GM12878 (cell line): ENCODE measurements at regions not wholly inside any gene's neighbourhood (a gene's known extent, or its start where the extent isn't known, plus 50 kb on each side); places are given as distances from the start of the nearest gene placed in this dataset.

ENCODE experiments used
- ATAC-seq: fragments of 200-7000 bp; cut with Tn5 transposase; 3 replicates; pipeline ENCODE4 v1.9.1; 2020; ENCODE audit warnings: mild to moderate bottlenecking, moderate library complexity
- BruUV-seq: library from RNA; stranded (reverse); fragments of 400-500 nt; replicated peaks from 2 replicates; lab custom pipeline; 2021; lab: Mats Ljungman, UMichigan
- CTCF ChIA-PET: fragments of 300-600 bp; sonication (Branson Sonifier 250); formaldehyde crosslinking; extraction: SDS; loops from one replicate; lab custom pipeline; 2021; ENCODE audit warnings: inconsistent platforms; lab: Yijun Ruan, JAX
- POLR2A ChIA-PET: fragments of 350-600 bp; formaldehyde crosslinking; extraction: SDS; loops from one replicate; lab custom pipeline; 2021; ENCODE audit warnings: inconsistent platforms; lab: Charles Lee
- RAD21 ChIA-PET: fragments of 300-600 bp; sonication (Branson Sonifier 250); formaldehyde crosslinking; loops from one replicate; lab custom pipeline; 2023; ENCODE audit warnings: antibody characterized with exemption; ENCODE audit not compliant: unreplicated experiment; lab: Charles Lee
- SMC1A ChIA-PET: fragments of 300-600 bp; sonication (Branson Sonifier 250); formaldehyde crosslinking; loops from one replicate; lab custom pipeline; 2023; ENCODE audit not compliant: unreplicated experiment, uncharacterized antibody; lab: Charles Lee
- DNase-seq: peaks from one replicate; pipeline ENCODE4 v3.0.0-alpha.2; 2011; ENCODE audit warnings: low read depth, low spot score
- FAIRE-seq: peaks from 3 replicates; lab custom pipeline; 2011; peaks lifted over from hg19 to GRCh38; lab: Jason Lieb, UNC
- H2AFZ ChIP-seq: 2 replicates; pipeline ENCODE4 v1.6.0; 2011; ENCODE audit warnings: low read depth, low read length, control low read depth; ENCODE audit not compliant: control insufficient read depth
- H3K27ac ChIP-seq: 2 replicates; pipeline ENCODE4 v1.5.1; 2011; ENCODE audit warnings: control low read depth; ENCODE audit not compliant: control insufficient read depth, insufficient read depth
- H3K27me3 ChIP-seq, 2 experiments: replicated peaks in 1 of 2; 2 replicates each; pipeline versions ENCODE4 v1.6.0 to v1.6.1; 2011; ENCODE audit warnings: low read length in 1 of 2; ENCODE audit not compliant: control insufficient read depth in 2 of 2, insufficient read depth in 2 of 2
- H3K36me3 ChIP-seq, 2 experiments: 2 replicates each; pipeline ENCODE4 v1.5.1; 2011; ENCODE audit warnings: low read length in 1 of 2; ENCODE audit not compliant: control insufficient read depth in 2 of 2, insufficient read depth in 2 of 2
- H3K4me1 ChIP-seq: 2 replicates; pipeline ENCODE4 v1.6.1; 2011; ENCODE audit warnings: mild to moderate bottlenecking, low read length, moderate library complexity, mixed read lengths; ENCODE audit not compliant: control insufficient read depth, insufficient read depth
- H3K4me2 ChIP-seq: 2 replicates; pipeline ENCODE4 v1.6.0; 2011; ENCODE audit warnings: control low read depth; ENCODE audit not compliant: control insufficient read depth, insufficient read depth
- H3K4me3 ChIP-seq: fragments of 200-600 bp; sonication (generic); 2 replicates; pipeline ENCODE4 v1.5.1; 2016
- H3K79me2 ChIP-seq: 2 replicates; pipeline ENCODE4 v1.6.0; 2011; ENCODE audit warnings: low read length; ENCODE audit not compliant: control insufficient read depth, insufficient read depth
- H3K9ac ChIP-seq: 2 replicates; pipeline ENCODE4 v1.8.0; 2011; ENCODE audit warnings: low read length, control low read depth, mixed read lengths; ENCODE audit not compliant: control insufficient read depth, insufficient read depth
- H3K9me3 ChIP-seq: replicated peaks from 3 replicates; pipeline ENCODE4 v1.5.1; 2011; ENCODE audit warnings: mild to moderate bottlenecking, low read length; ENCODE audit not compliant: control insufficient read depth, insufficient read depth
- H4K20me1 ChIP-seq: 2 replicates; pipeline ENCODE4 v1.6.0; 2011; ENCODE audit not compliant: control insufficient read depth, insufficient read depth
- CREM ChIP-seq: IDR thresholded peaks from 2 replicates; pipeline ENCODE4 v1.6.1; 2014; ENCODE audit warnings: antibody characterized with exemption, low read depth
- FOXM1 ChIP-seq: IDR thresholded peaks from 2 replicates; pipeline ENCODE4 v1.6.1; 2012; ENCODE audit warnings: low read depth, mild to moderate bottlenecking, inconsistent platforms, low read length, moderate library complexity
- HSF1 ChIP-seq: fragments of 150-350 bp; IDR thresholded peaks from 2 replicates; pipeline ENCODE4 v1.6.1; 2014; ENCODE audit warnings: mild to moderate bottlenecking, low read depth, low read length
- IRF5 ChIP-seq: fragments of 450-650 bp; IDR thresholded peaks from 2 replicates; pipeline ENCODE4 v1.6.1; 2017; ENCODE audit warnings: borderline replicate concordance
- MYB ChIP-seq: fragments of 150-350 bp; IDR thresholded peaks from 2 replicates; pipeline ENCODE4 v1.6.1; 2014; ENCODE audit warnings: mild to moderate bottlenecking, low read depth, low read length, borderline replicate concordance
- NRF1 ChIP-seq: conservative IDR thresholded peaks from 2 replicates; pipeline ENCODE4 v1.6.1; 2011; ENCODE audit warnings: mild to moderate bottlenecking, low read depth, low read length, improper control_type of control experiment
- PAX8 ChIP-seq: fragments of 450-650 bp; IDR thresholded peaks from 2 replicates; pipeline ENCODE4 v1.6.1; 2017; ENCODE audit warnings: mild to moderate bottlenecking, moderate library complexity
- PKNOX1 ChIP-seq: fragments of 450-650 bp; IDR thresholded peaks from 2 replicates; pipeline ENCODE4 v1.6.1; 2016; ENCODE audit warnings: mild to moderate bottlenecking
- TARDBP ChIP-seq: IDR thresholded peaks from 2 replicates; pipeline ENCODE4 v1.6.1; 2016; ENCODE audit warnings: borderline replicate concordance
- TBL1XR1 ChIP-seq: IDR thresholded peaks from 2 replicates; pipeline ENCODE4 v1.6.1; 2012; ENCODE audit warnings: low read depth, low read length, improper control_type of control experiment
- TCF7 ChIP-seq: IDR thresholded peaks from 2 replicates; pipeline ENCODE4 v1.6.1; 2014; ENCODE audit warnings: antibody characterized with exemption, borderline replicate concordance
- YBX1 ChIP-seq: fragments of 450-650 bp; IDR thresholded peaks from 2 replicates; pipeline ENCODE4 v1.6.1; 2016; ENCODE audit warnings: antibody characterized with exemption
- ZBTB11 ChIP-seq: fragments of 450-650 bp; formaldehyde crosslinking; IDR thresholded peaks from 2 replicates; pipeline ENCODE4 v1.5.0; 2022; ENCODE audit warnings: mild to moderate bottlenecking, missing genetic modification characterization
- ZNF592 ChIP-seq: fragments of 450-650 bp; IDR thresholded peaks from 2 replicates; pipeline ENCODE4 v1.6.1; 2017; ENCODE audit warnings: mild to moderate bottlenecking, moderate library complexity
- WGBS: methylation state at CpG from one replicate; pipeline ENCODE4 v1.1.6; 2016; ENCODE audit warnings: low lambda C conversion rate; ENCODE audit not compliant: insufficient replicate concordance, insufficient coverage; ENCODE audit errors: missing lambda C conversion rate; 5-methylcytosine and 5-hydroxymethylcytosine counted together
- in situ Hi-C: fragments of 300-500 bp; cut with MboI; formaldehyde crosslinking; loops from 9 replicates; pipeline ENCODE4 v1.14.3; 2018; ENCODE audit warnings: mixed read lengths
- intact Hi-C: fragments of 100-400 bp; cut with micrococcal nuclease; formaldehyde crosslinking; loops from one replicate; pipeline ENCODE4 v1.14.2; 2022; ENCODE audit not compliant: unreplicated experiment

GRCh38 chr7:136078630-136079029 lies 101.5 kb upstream of the MTPN start:
- no peaks in the 10 kb centered on the region for H3K36me3 ChIP-seq
- TF ChIP-seq CREM (no peak), ZBTB11 (CRISPR knock-in tag) (no peak), MYB (no peak), NRF1 (no peak), TCF7 (no peak), PAX8 (no peak), FOXM1 (no peak), HSF1 (no peak), TBL1XR1 (no peak), TARDBP (no peak), IRF5 (no peak), ZNF592 (no peak), YBX1 (no peak), PKNOX1 (no peak)
- DNase-seq (no peak), ATAC-seq (no peak), FAIRE-seq (no peak)
- H4K20me1 ChIP-seq, result no peaks in the 10 kb centered on the region
- BruUV-seq, result no TSS peak
- no peaks in the 10 kb centered on the region for H3K9me3 ChIP-seq
- ChIA-PET RAD21 (no interaction called here), CTCF (no interaction called here), SMC1A (no interaction called here), POLR2A (no interaction called here)
- 36% methylated on average over 4 of the region's 4 CpGs for WGBS
- no peaks in the 10 kb centered on the region for H3K79me2 ChIP-seq
- no peak overlapping the region for H3K9ac ChIP-seq
- intact Hi-C loops (no loop called here), in situ Hi-C loops (no loop called here)
- H3K27ac ChIP-seq, result no peak overlapping the region
- H3K4me3 ChIP-seq, result no peak overlapping the region
- no peaks in the 10 kb centered on the region for H3K4me1 ChIP-seq
- H2AFZ ChIP-seq, result no peak overlapping the region
- H3K4me2 ChIP-seq, result no peak overlapping the region
- no peaks in the 10 kb centered on the region for H3K27me3 ChIP-seq
